Tibial artery (tissue), 4 donors: ENCODE measurements at regions not wholly inside any gene's neighbourhood (a gene's known extent, or its start where the extent isn't known, plus 50 kb on each side); places are given as distances from the start of the nearest gene placed in this dataset.

Source experiments
- DNase-seq, 2 donors: peaks; one replicate each; pipeline ENCODE4 v3.0.0-alpha.2; 2019
- H3K27ac ChIP-seq, 2 donors: fragments of 200-600 bp; sonication (generic) in 1 of 2; 1 replicate in 1 of 2; 2 replicates in 1 of 2; pipeline ENCODE4 v1.5.1; 2018 to 2019; ENCODE audit warnings: mild to moderate bottlenecking in 1 of 2
- H3K27me3 ChIP-seq, 2 donors: fragments of 200-600 bp; sonication (generic) in 1 of 2; one replicate each; pipeline versions ENCODE4 v1.5.1 to v1.6.0; 2016 to 2019
- H3K36me3 ChIP-seq, 3 donors: fragments of 200-600 bp; sonication (generic) in 2 of 3; one replicate each; pipeline ENCODE4 v1.5.1; 2016 to 2019; ENCODE audit warnings: mild to moderate bottlenecking in 2 of 3
- H3K4me1 ChIP-seq, 4 donors: fragments of 200-600 bp; sonication (generic) in 2 of 4; 1 replicate in 3 of 4; 2 replicates in 1 of 4; pipeline ENCODE4 v1.5.1; 2016 to 2019
- H3K4me3 ChIP-seq, 2 donors: fragments of 200-600 bp; sonication (generic) in 1 of 2; 1 replicate in 1 of 2; 2 replicates in 1 of 2; pipeline ENCODE4 v1.5.1; 2018 to 2019; ENCODE audit warnings: mild to moderate bottlenecking in 2 of 2
- H3K9me3 ChIP-seq, 3 donors: fragments of 200-600 bp; sonication (generic) in 1 of 3; one replicate each; pipeline ENCODE4 v1.5.1; 2016 to 2019
- CTCF ChIP-seq, 2 experiments: fragments of 200-600 bp in 1 of 2; fragments of 450-650 bp in 1 of 2; IDR thresholded peaks; one replicate each; pipeline ENCODE4 v1.5.1; 2017 to 2019; ENCODE audit warnings: antibody characterized with exemption in 2 of 2, mild to moderate bottlenecking in 1 of 2, moderate library complexity in 1 of 2
- intact Hi-C: fragments of 100-400 bp; cut with DNase I; formaldehyde crosslinking; loops from one replicate; pipeline ENCODE4 v1.15.0; 2023; ENCODE audit warnings: low total_unique reads

- Histone ChIP-seq H3K27me3 (no peaks in the 10 kb centered on the region), H3K27ac (no peak overlapping the region), H3K4me3 (no peak overlapping the region), H3K4me1 (peaks cover 0 to 3% (median 0%) of the 10 kb centered on the region in 4 donors), H3K9me3 (no peaks in the 10 kb centered on the region), H3K36me3 (no peaks in the 10 kb centered on the region)
- no peak for TF ChIP-seq CTCF (IDR thresholded peaks at IDR 0.05)
- intact Hi-C loops, result no loop called here
- DNase-seq, result no peak
Observed at GRCh38 chr1:95927061-95927460, 693.1 kb downstream of the RWDD3 start.

- Histone ChIP-seq H3K4me3 (no peak overlapping the region), H3K4me1 (no peaks in the 10 kb centered on the region), H3K9me3 (no peaks in the 10 kb centered on the region), H3K36me3 (no peaks in the 10 kb centered on the region), H3K27ac (no peak overlapping the region), H3K27me3 (no peaks in the 10 kb centered on the region)
- no peak for DNase-seq
- no peak for TF ChIP-seq CTCF (IDR thresholded peaks at IDR 0.05)
- intact Hi-C loops, result no loop called here
Observed at GRCh38 chr1:95935719-95936118, 701.7 kb downstream of the RWDD3 start.

- Histone ChIP-seq H3K36me3 (no peaks in the 10 kb centered on the region), H3K27ac (no peak overlapping the region), H3K9me3 (no peaks in the 10 kb centered on the region), H3K27me3 (no peaks in the 10 kb centered on the region), H3K4me3 (no peak overlapping the region), H3K4me1 (no peaks in the 10 kb centered on the region)
- no peak for DNase-seq
- no peak for TF ChIP-seq CTCF (IDR thresholded peaks at IDR 0.05)
- intact Hi-C loops, result no loop called here
Observed at GRCh38 chr1:95941121-95941798, 707.2 kb downstream of the RWDD3 start.

DNA sequence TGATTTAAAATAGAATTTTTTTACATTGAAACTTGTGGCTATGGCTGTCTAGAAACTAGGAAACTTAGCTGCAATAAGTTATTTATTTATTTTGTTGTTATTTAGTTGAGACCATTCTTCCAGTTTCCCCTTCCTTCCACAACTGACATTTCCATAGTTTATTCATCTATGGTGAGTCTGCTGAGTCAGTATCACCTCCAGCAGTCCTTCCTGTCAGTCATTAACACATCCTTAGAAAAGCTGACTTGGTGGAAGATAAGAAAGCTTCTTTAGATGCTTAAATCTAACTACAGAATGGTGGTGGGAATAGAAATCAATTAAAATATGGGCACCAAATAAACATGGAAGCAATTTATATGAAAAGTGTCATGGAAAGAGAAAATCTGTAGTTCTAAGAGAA is 714.0 kb downstream of the RWDD3 start:
- DNase-seq, result no peak
- Histone ChIP-seq H3K27ac (no peak overlapping the region), H3K9me3 (no peaks in the 10 kb centered on the region), H3K36me3 (no peaks in the 10 kb centered on the region), H3K27me3 (no peaks in the 10 kb centered on the region), H3K4me3 (no peak overlapping the region), H3K4me1 (peaks cover 0 to 4% (median 0%) of the 10 kb centered on the region in 4 donors)
- intact Hi-C loops, result no loop called here
- TF ChIP-seq CTCF (IDR thresholded peaks at IDR 0.05), result no peak

DNA sequence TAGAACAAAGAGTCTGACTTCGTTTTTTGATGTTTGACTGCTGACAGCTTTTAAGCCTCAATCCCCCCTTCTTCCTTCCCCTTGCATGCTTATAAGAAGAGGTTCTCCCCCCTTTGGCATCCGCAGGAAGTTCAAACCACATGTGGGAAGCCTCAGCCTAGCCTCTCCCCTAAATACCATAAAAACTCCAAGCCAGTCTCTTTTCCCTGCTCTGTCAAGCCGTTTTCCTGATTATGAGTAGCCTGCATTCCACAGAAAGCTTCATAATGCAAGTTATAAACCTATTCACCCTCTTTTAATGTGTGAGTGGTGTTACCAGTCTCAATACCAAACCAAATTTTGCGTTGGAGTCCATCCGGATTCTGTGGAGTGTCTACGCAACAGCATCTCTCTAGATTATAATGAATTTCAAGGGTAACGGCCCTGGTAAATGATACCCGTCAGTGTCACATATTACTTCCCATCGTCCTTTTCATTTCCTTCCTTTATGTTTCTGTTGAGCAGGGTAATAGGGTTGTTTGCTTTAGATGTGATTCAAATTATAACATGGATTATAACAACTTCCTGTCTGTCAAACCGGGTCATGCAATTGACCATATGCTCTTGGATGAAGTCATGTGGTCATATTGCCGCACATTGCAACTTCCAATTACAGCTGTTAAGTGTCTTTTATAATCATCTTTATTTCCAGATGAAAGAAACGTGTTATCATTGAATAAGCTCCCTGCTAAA is 717.5 kb downstream of the RWDD3 start:
- no peaks in the 10 kb centered on the region for H3K27me3 ChIP-seq
- no peak overlapping the region for H3K4me3 ChIP-seq
- peaks cover 0 to 20% (median 2%) of the 10 kb centered on the region in 4 donors for H3K4me1 ChIP-seq
- no peak for TF ChIP-seq CTCF (IDR thresholded peaks at IDR 0.05)
- DNase-seq, result no peak
- no peak overlapping the region for H3K27ac ChIP-seq
- H3K9me3 ChIP-seq, result no peaks in the 10 kb centered on the region
- intact Hi-C loops, result no loop called here
- no peaks in the 10 kb centered on the region for H3K36me3 ChIP-seq
